H1 (cell line): ENCODE measurements at regions not wholly inside any gene's neighbourhood (a gene's known extent, or its start where the extent isn't known, plus 50 kb on each side); places are given as distances from the start of the nearest gene placed in this dataset.

ENCODE experiments used
- CTCF ChIA-PET: fragments of 300-600 bp; sonication (Branson Sonifier 250); formaldehyde crosslinking; loops from one replicate; lab custom pipeline; 2021; ENCODE audit not compliant: partially characterized antibody; lab: Charles Lee
- POLR2A ChIA-PET: fragments of 300-600 bp; sonication (Branson Sonifier 250); formaldehyde crosslinking; loops from one replicate; lab custom pipeline; 2021; ENCODE audit warnings: inconsistent platforms; ENCODE audit not compliant: partially characterized antibody; lab: Charles Lee
- DNase-seq, 2 experiments: peaks; one replicate each; pipeline versions ENCODE4 v3.0.0 to v3.0.0-alpha.2; 2010 to 2022; ENCODE audit warnings: low spot score in 2 of 2, low read depth in 1 of 2, mixed read lengths in 1 of 2
- FAIRE-seq: peaks from 2 replicates; lab custom pipeline; 2011; peaks lifted over from hg19 to GRCh38; lab: Jason Lieb, UNC
- H2AFZ ChIP-seq: 2 replicates; pipeline ENCODE4 v1.8.1; 2012; ENCODE audit warnings: low read length, inconsistent platforms
- H2AK5ac ChIP-seq: 2 replicates; pipeline ENCODE4 v1.6.1; 2013; ENCODE audit warnings: low read depth, low read length
- H2BK120ac ChIP-seq: replicated peaks from 2 replicates; pipeline ENCODE3; 2013; ENCODE audit warnings: low read depth, low read length, inconsistent platforms
- H2BK12ac ChIP-seq: 2 replicates; pipeline ENCODE4 v1.6.1; 2013; ENCODE audit warnings: low read depth, low read length
- H2BK15ac ChIP-seq: 2 replicates; pipeline ENCODE4 v1.6.1; 2013; ENCODE audit warnings: low read length
- H2BK20ac ChIP-seq: 2 replicates; pipeline ENCODE4 v1.6.1; 2013; ENCODE audit warnings: low read length
- H2BK5ac ChIP-seq: 2 replicates; pipeline ENCODE4 v1.6.1; 2013; ENCODE audit warnings: low read depth, low read length
- H3K14ac ChIP-seq: 2 replicates; pipeline ENCODE4 v1.6.1; 2013; ENCODE audit warnings: inconsistent platforms; ENCODE audit not compliant: insufficient read length
- H3K18ac ChIP-seq: 2 replicates; pipeline ENCODE4 v1.6.1; 2013; ENCODE audit warnings: low read length; ENCODE audit errors: extremely low read depth
- H3K23ac ChIP-seq: 2 replicates; pipeline ENCODE4 v1.6.1; 2013; ENCODE audit warnings: inconsistent platforms; ENCODE audit not compliant: insufficient read length
- H3K23me2 ChIP-seq: 2 replicates; pipeline ENCODE4 v1.6.1; 2013; ENCODE audit warnings: low read depth, low read length
- H3K27ac ChIP-seq: 2 replicates; pipeline ENCODE4 v1.6.1; 2011; ENCODE audit warnings: low read depth, low read length, inconsistent platforms
- H3K27me3 ChIP-seq, 4 experiments: replicated peaks in 1 of 4; 1 replicate in 1 of 4; 2 replicates in 3 of 4; pipeline versions ENCODE4 v1.6.1 to v1.8.1; 2011 to 2013; ENCODE audit warnings: low read length in 3 of 4, mild to moderate bottlenecking in 3 of 4, inconsistent platforms in 2 of 4, mixed read lengths in 2 of 4, moderate library complexity in 1 of 4; ENCODE audit not compliant: control insufficient read depth in 3 of 4, insufficient read depth in 3 of 4; ENCODE audit errors: extremely low read depth in 1 of 4
- H3K36me3 ChIP-seq, 4 experiments: 2 replicates each; pipeline versions ENCODE4 v1.6.1 to v1.8.1; 2011 to 2013; ENCODE audit warnings: mild to moderate bottlenecking in 4 of 4, low read length in 3 of 4, moderate library complexity in 2 of 4, control low read depth in 1 of 4, inconsistent platforms in 1 of 4; ENCODE audit not compliant: insufficient read depth in 4 of 4, control insufficient read depth in 2 of 4
- H3K4ac ChIP-seq: replicated peaks from 2 replicates; pipeline ENCODE3; 2013; ENCODE audit warnings: low read length, low read depth, mixed read lengths, inconsistent platforms; ENCODE audit not compliant: insufficient read length
- H3K4me1 ChIP-seq, 4 experiments: replicated peaks in 1 of 4; 1 replicate in 1 of 4; 2 replicates in 3 of 4; pipeline versions ENCODE4 v1.6.1 to v1.8.1; 2011 to 2013; ENCODE audit warnings: low read length in 3 of 4, inconsistent platforms in 2 of 4, mixed read lengths in 1 of 4; ENCODE audit not compliant: insufficient read depth in 4 of 4, control insufficient read depth in 3 of 4
- H3K4me2 ChIP-seq, 2 experiments: 2 replicates each; pipeline versions ENCODE4 v1.6.1 to v1.8.1; 2011 to 2013; ENCODE audit warnings: low read depth in 2 of 2, low read length in 2 of 2, control low read depth in 1 of 2, inconsistent platforms in 1 of 2, mild to moderate bottlenecking in 1 of 2; ENCODE audit not compliant: insufficient read depth in 1 of 2
- H3K4me3 ChIP-seq, 4 experiments: fragments of 200-600, 300-600 bp in 1 of 4; sonication (generic), shearing (Covaris generic), sonication (Bioruptor Twin) in 1 of 4; 2 replicates each; pipeline versions ENCODE4 v1.5.1 to v1.8.1; 2011 to 2016; ENCODE audit warnings: low read length in 4 of 4, low read depth in 3 of 4, control low read depth in 2 of 4, inconsistent platforms in 2 of 4, mild to moderate bottlenecking in 2 of 4, mixed read lengths in 1 of 4, moderate library complexity in 1 of 4; ENCODE audit not compliant: insufficient read depth in 2 of 4; ENCODE audit errors: extremely low read depth in 1 of 4
- H3K56ac ChIP-seq: replicated peaks from 2 replicates; pipeline ENCODE3; 2013; ENCODE audit warnings: low read depth, mild to moderate bottlenecking, mixed read lengths, low read length, inconsistent platforms; ENCODE audit not compliant: insufficient read length
- H3K79me1 ChIP-seq: 2 replicates; pipeline ENCODE4 v1.6.1; 2013; ENCODE audit warnings: low read depth, low read length, control low read depth
- H3K79me2 ChIP-seq, 2 experiments: 2 replicates each; pipeline versions ENCODE4 v1.6.1 to v1.8.1; 2012 to 2013; ENCODE audit warnings: low read length in 2 of 2, mild to moderate bottlenecking in 2 of 2, inconsistent platforms in 1 of 2; ENCODE audit not compliant: insufficient read depth in 2 of 2, control insufficient read depth in 1 of 2
- H3K9ac ChIP-seq, 4 experiments: replicated peaks in 1 of 4; 1 replicate in 1 of 4; 2 replicates in 3 of 4; pipeline versions ENCODE4 v1.6.1 to v1.8.1; 2011 to 2013; ENCODE audit warnings: low read depth in 3 of 4, low read length in 3 of 4, control low read depth in 2 of 4, mild to moderate bottlenecking in 2 of 4, moderate library complexity in 2 of 4, inconsistent platforms in 1 of 4; ENCODE audit errors: extremely low read depth in 1 of 4
- H3K9me3 ChIP-seq, 2 experiments: 2 replicates each; pipeline versions ENCODE4 v1.6.1 to v1.8.1; 2012 to 2013; ENCODE audit warnings: mild to moderate bottlenecking in 2 of 2, moderate library complexity in 2 of 2, control low read depth in 1 of 2, inconsistent platforms in 1 of 2, low read depth in 1 of 2, low read length in 1 of 2, mixed read lengths in 1 of 2; ENCODE audit not compliant: insufficient read depth in 2 of 2
- H4K20me1 ChIP-seq, 2 experiments: replicated peaks in 1 of 2; 2 replicates each; pipeline versions ENCODE3 to v1.8.1; 2011 to 2013; ENCODE audit warnings: inconsistent platforms in 2 of 2, low read length in 2 of 2, mild to moderate bottlenecking in 1 of 2; ENCODE audit not compliant: insufficient read depth in 2 of 2, control insufficient read depth in 1 of 2
- H4K5ac ChIP-seq: 2 replicates; pipeline ENCODE4 v1.6.1; 2013; ENCODE audit warnings: low read length, low read depth, mixed read lengths, inconsistent platforms; ENCODE audit not compliant: insufficient read length
- H4K8ac ChIP-seq: 2 replicates; pipeline ENCODE4 v1.8.0; 2013; ENCODE audit warnings: mild to moderate bottlenecking, moderate library complexity, low read length, inconsistent platforms; ENCODE audit not compliant: insufficient read depth; ENCODE audit errors: extremely low read depth
- H4K91ac ChIP-seq: replicated peaks from 2 replicates; pipeline ENCODE3; 2013; ENCODE audit warnings: low read length, mixed read lengths, inconsistent platforms; ENCODE audit not compliant: insufficient read length
- MAFK ChIP-seq: IDR thresholded peaks from 2 replicates; pipeline ENCODE4 v1.6.1; 2012; ENCODE audit warnings: low read depth, mild to moderate bottlenecking, improper control_type of control experiment, low read length
- SAP30 ChIP-seq: fragments of 300-600 bp; sonication (generic); IDR thresholded peaks from 2 replicates; pipeline ENCODE4 v1.7.1; 2012; ENCODE audit warnings: low read length, moderate library complexity, mild to moderate bottlenecking, inconsistent platforms; ENCODE audit not compliant: insufficient read depth, insufficient replicate concordance
- SP4 ChIP-seq: IDR thresholded peaks from 2 replicates; pipeline ENCODE4 v1.6.1; 2012; ENCODE audit warnings: low read length, inconsistent platforms
- SRF ChIP-seq: IDR thresholded peaks from 2 replicates; pipeline ENCODE4 v1.6.1; 2011; ENCODE audit warnings: mild to moderate bottlenecking, low read depth, low read length, moderate library complexity
- TAF1 ChIP-seq: IDR thresholded peaks from 2 replicates; pipeline ENCODE4 v1.6.1; 2011; ENCODE audit warnings: mild to moderate bottlenecking, low read depth, low read length
- WGBS, 2 experiments: shearing (Covaris generic) in 1 of 2; methylation state at CpG; one replicate each; pipeline versions ENCODE4 v1.1.6 to v1.1.7; 2013 to 2015; ENCODE audit warnings: low lambda C conversion rate in 2 of 2, mixed read lengths in 2 of 2, inconsistent platforms in 1 of 2, low coverage in 1 of 2, missing lambda C conversion rate in 1 of 2; ENCODE audit not compliant: insufficient replicate concordance in 2 of 2, insufficient coverage in 1 of 2, insufficient read length in 1 of 2; ENCODE audit errors: extremely low coverage in 1 of 2, missing lambda C conversion rate in 1 of 2; 5-methylcytosine and 5-hydroxymethylcytosine counted together
- TF ChIP-seq, protein P1 (sequence below): IDR thresholded peaks from 2 replicates; pipeline ENCODE4 v1.6.1; 2012; ENCODE audit warnings: inconsistent platforms

DNA sequence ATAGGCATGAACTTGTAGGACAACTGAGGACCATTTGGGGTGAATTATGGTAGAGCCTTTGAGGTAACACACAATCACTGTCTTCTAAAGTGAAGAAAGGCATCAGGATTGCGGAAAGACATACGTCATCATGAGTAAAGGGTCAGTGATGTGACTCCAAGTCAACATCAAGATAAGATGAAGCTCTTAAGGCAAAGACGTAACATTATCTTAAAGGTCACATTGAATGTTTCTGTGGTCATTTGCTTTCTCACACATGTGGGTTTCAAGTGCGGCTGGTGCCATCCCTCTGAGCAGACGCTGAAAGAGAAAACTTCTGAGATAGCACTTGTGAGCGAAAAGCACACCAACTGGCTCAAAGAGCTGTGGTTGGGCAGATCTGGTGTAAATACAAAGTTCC is 63.3 kb upstream of the GRAMD2B start:
- Histone ChIP-seq H3K4me2 (no peak overlapping the region), H4K5ac (no peak overlapping the region), H4K8ac (no peak overlapping the region), H3K4me1 (no peaks in the 10 kb centered on the region), H4K91ac (no peak overlapping the region), H3K79me2 (no peaks in the 10 kb centered on the region), H2AK5ac (no peak overlapping the region), H2AFZ (no peak overlapping the region), H3K56ac (no peak overlapping the region), H2BK5ac (no peak overlapping the region), H3K14ac (no peak overlapping the region), H3K9me3 (no peaks in the 10 kb centered on the region), H3K9ac (no peak overlapping the region), H2BK120ac (no peak overlapping the region), H3K23ac (no peak overlapping the region), H3K23me2 (no peaks in the 10 kb centered on the region), H2BK12ac (no peak overlapping the region), H3K4me3 (no peak overlapping the region), H3K36me3 (no peaks in the 10 kb centered on the region; a peak in 1 of 8 replicates), H4K20me1 (no peaks in the 10 kb centered on the region), H3K79me1 (no peaks in the 10 kb centered on the region), H2BK15ac (no peak overlapping the region), H2BK20ac (no peak overlapping the region), H3K4ac (no peak overlapping the region), H3K18ac (no peak overlapping the region), H3K27me3 (no peaks in the 10 kb centered on the region), H3K27ac (no peak overlapping the region)
- FAIRE-seq (no peak), DNase-seq (no peak)
- ChIA-PET CTCF (interaction anchor here (1.1 to 2.4 kb wide), 4 partner anchors 10 to 141 kb away, joined by 3 to 14 read pairs (median 5); no protein-coding TSS in a partner anchor), POLR2A (no interaction called here)
- TF ChIP-seq, protein P1, sequence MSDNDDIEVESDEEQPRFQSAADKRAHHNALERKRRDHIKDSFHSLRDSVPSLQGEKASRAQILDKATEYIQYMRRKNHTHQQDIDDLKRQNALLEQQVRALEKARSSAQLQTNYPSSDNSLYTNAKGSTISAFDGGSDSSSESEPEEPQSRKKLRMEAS: no peak
- no peak for TF ChIP-seq TAF1
- no peak for TF ChIP-seq SP4
- no peak for TF ChIP-seq SAP30
- no peak for TF ChIP-seq MAFK
- no peak for TF ChIP-seq SRF
- 95% methylated on average over 6 of the region's 6 CpGs; no CpG with 5 or more reads in 1 of the 2 experiments for WGBS, 2 experiments
